ENCODE measurements at regions not wholly inside any gene's neighbourhood (a gene's known extent, or its start where the extent isn't known, plus 50 kb on each side); places are given as distances from the start of the nearest gene placed in this dataset.

GRCh38 chr4:189255636-189256035, 685.0 kb upstream of the FRG1 start:
- no peak overlapping the region for H3K14ac ChIP-seq (replicated peaks; ENCODE audit: low read depth, low read length)
- ChIA-PET POLR2A (ENCODE audit: unreplicated experiment) (no interaction called here), CTCF (no interaction called here)
- H2AK5ac ChIP-seq (ENCODE audit: low read depth, low read length) = no peak overlapping the region
- no peak overlapping the region for H2AFZ ChIP-seq (replicated peaks; ENCODE audit: low read length, poor library complexity)
- H4K5ac ChIP-seq (ENCODE audit: low read depth, low read length) = no peak overlapping the region
- H3K9me1 ChIP-seq (ENCODE audit: insufficient read depth, low read length) = no peaks in the 10 kb centered on the region
- H2BK120ac ChIP-seq (ENCODE audit: low read depth, low read length) = no peak overlapping the region
- no peaks in the 10 kb centered on the region for H3K27me3 ChIP-seq (ENCODE audit: control insufficient read depth, insufficient read depth, low read length)
- no peak for ATAC-seq (ENCODE audit: low read depth)
- H3K36me3 ChIP-seq (ENCODE audit: control insufficient read depth, insufficient read depth, low read length) = no peaks in the 10 kb centered on the region
- H3K4me3 ChIP-seq (ENCODE audit: insufficient read depth, low read depth, low read length) = no peak overlapping the region
- H3K4me1 ChIP-seq (ENCODE audit: control insufficient read depth, insufficient read depth, low read length) = no peaks in the 10 kb centered on the region
- no peak overlapping the region for H3K56ac ChIP-seq (ENCODE audit: extremely low read depth, insufficient read depth, low read length)
- no peak overlapping the region for H2AK9ac ChIP-seq (replicated peaks; ENCODE audit: low read depth, low read length, poor library complexity)
- no peak for DNase-seq
- dilution Hi-C loops (cut with HindIII; ENCODE audit: low sequenced_read_pairs, unreplicated experiment) = no loop called here
- in situ Hi-C loops (cut with MboI; ENCODE audit: low sequenced_read_pairs) = no loop called here
- no peak overlapping the region for H3K27ac ChIP-seq (ENCODE audit: insufficient read depth, low read length)
- no peaks in the 10 kb centered on the region for H4K20me1 ChIP-seq (ENCODE audit: insufficient read depth, low read length)
- no peak overlapping the region for H3K4ac ChIP-seq (ENCODE audit: low read depth, low read length)
- no peak overlapping the region for H3K4me2 ChIP-seq (ENCODE audit: low read depth, low read length)
- no peak for TF ChIP-seq NFE2L2 (IDR thresholded peaks at IDR 0.05; ENCODE audit: low read depth, low read length)
- TF ChIP-seq MAZ (IDR thresholded peaks at IDR 0.05; ENCODE audit: borderline replicate concordance, low read depth, low read length) = no peak
- TF ChIP-seq USF2 (IDR thresholded peaks at IDR 0.05; ENCODE audit: low read depth, low read length) = no peak
- TF ChIP-seq SMC3 (IDR thresholded peaks at IDR 0.05; ENCODE audit: low read depth, low read length) = no peak
- no peak for TF ChIP-seq MXI1 (IDR thresholded peaks at IDR 0.05; ENCODE audit: borderline replicate concordance, low read depth, low read length)
- no peak for TF ChIP-seq RFX5 (IDR thresholded peaks at IDR 0.05; ENCODE audit: low read depth, low read length)
- no peak for TF ChIP-seq RAD21 (IDR thresholded peaks at IDR 0.05; ENCODE audit: low read length)
- TF ChIP-seq FOS (IDR thresholded peaks at IDR 0.05; ENCODE audit: low read depth, low read length) = no peak
- TF ChIP-seq RCOR1 (IDR thresholded peaks at IDR 0.05; ENCODE audit: insufficient replicate concordance, low read length) = no peak
- no peak for TF ChIP-seq CHD1 (IDR thresholded peaks at IDR 0.05; ENCODE audit: low read depth, low read length)
- no peak for TF ChIP-seq MAFK (IDR thresholded peaks at IDR 0.05; ENCODE audit: low read depth, low read length)
- TF ChIP-seq CEBPB (IDR thresholded peaks at IDR 0.05; ENCODE audit: low read depth, low read length) = no peak
- no peak overlapping the region for H3K9ac ChIP-seq (ENCODE audit: low read depth, low read length)
- WGBS, 2 experiments (ENCODE audit: extremely low coverage in 2 of 2, insufficient read length in 1 of 2) = no CpG with 5 or more reads among the region's 2 CpGs
- no peak overlapping the region for H4K91ac ChIP-seq (ENCODE audit: insufficient read depth, low read depth, low read length)
- no peak overlapping the region for H2BK15ac ChIP-seq (ENCODE audit: low read depth, low read length)
- no TSS peak for BruUV-seq (replicated peaks)
- no peak overlapping the region for H3K23ac ChIP-seq (ENCODE audit: low read depth, low read length)
- no peak overlapping the region for H3K18ac ChIP-seq (ENCODE audit: low read depth, low read length)
- intact Hi-C loops (cut with micrococcal nuclease) = no loop called here
- H3K9me3 ChIP-seq (ENCODE audit: control insufficient read depth, insufficient read depth, low read length) = no peaks in the 10 kb centered on the region
- no peak overlapping the region for H2BK5ac ChIP-seq (ENCODE audit: low read depth, low read length, poor library complexity, severe bottlenecking)
- no peaks in the 10 kb centered on the region for H3K79me1 ChIP-seq (ENCODE audit: low read depth in 1 of 2, low read length in 2 of 2)
- H2BK20ac ChIP-seq (ENCODE audit: low read depth, low read length) = no peak overlapping the region
- no peak overlapping the region for H4K8ac ChIP-seq (ENCODE audit: low read depth in 2 of 2, low read length in 2 of 2)

All from IMR-90 (cell line).